ENCODE measurements at regions not wholly inside any gene's neighbourhood (a gene's known extent, or its start where the extent isn't known, plus 50 kb on each side); places are given as distances from the start of the nearest gene placed in this dataset.

- no peak for TF ChIP-seq ZNF423 (tag by site-specific recombination; IDR thresholded peaks at IDR 0.05)
- no peak for TF ChIP-seq ZBTB1 (tag by site-specific recombination; IDR thresholded peaks at IDR 0.05)
- no peak for TF ChIP-seq ZNF214 (tag by site-specific recombination; IDR thresholded peaks at IDR 0.05; ENCODE audit: borderline replicate concordance)
- no peak for TF ChIP-seq ZNF132 (tag by site-specific recombination; IDR thresholded peaks at IDR 0.05; ENCODE audit: borderline replicate concordance)
- no peak for TF ChIP-seq CTCF (tag by site-specific recombination; IDR thresholded peaks at IDR 0.05)
Measured at GRCh38 chr13:31910633-31911032, 120.9 kb upstream of the FRY start.
